ENCODE measurements at regions not wholly inside any gene's neighbourhood (a gene's known extent, or its start where the extent isn't known, plus 50 kb on each side); places are given as distances from the start of the nearest gene placed in this dataset.

DNA sequence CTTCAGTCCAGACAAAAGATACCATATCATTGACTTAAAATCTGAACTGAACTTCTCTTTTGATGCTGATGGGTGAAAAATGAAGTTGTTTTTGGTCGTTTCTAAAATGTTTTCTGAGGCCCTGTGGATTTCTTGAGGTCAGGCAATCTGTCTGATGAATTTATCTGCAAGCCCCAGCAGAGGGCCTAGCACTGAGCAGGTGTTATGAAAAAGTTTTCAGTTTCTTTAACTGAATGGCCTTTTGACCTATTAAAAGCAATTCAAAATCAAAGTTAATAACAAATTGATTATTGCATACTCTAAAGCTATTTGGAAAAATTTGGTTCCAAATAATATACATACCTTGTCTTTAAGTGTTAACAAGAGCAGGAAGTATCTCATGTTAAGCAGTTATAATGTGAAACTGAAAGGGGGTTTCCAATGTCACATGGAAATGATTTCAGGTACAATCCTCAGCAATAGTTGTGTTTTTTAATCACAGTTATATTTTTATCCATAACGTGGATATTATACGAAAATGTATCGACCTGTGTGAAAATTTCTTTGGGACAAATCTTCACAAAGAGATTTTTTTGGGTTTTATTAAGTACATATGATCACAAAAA lies 285.0 kb downstream of the SPANXN1 start:
- TF ChIP-seq, protein P1, sequence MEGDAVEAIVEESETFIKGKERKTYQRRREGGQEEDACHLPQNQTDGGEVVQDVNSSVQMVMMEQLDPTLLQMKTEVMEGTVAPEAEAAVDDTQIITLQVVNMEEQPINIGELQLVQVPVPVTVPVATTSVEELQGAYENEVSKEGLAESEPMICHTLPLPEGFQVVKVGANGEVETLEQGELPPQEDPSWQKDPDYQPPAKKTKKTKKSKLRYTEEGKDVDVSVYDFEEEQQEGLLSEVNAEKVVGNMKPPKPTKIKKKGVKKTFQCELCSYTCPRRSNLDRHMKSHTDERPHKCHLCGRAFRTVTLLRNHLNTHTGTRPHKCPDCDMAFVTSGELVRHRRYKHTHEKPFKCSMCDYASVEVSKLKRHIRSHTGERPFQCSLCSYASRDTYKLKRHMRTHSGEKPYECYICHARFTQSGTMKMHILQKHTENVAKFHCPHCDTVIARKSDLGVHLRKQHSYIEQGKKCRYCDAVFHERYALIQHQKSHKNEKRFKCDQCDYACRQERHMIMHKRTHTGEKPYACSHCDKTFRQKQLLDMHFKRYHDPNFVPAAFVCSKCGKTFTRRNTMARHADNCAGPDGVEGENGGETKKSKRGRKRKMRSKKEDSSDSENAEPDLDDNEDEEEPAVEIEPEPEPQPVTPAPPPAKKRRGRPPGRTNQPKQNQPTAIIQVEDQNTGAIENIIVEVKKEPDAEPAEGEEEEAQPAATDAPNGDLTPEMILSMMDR (IDR thresholded peaks at IDR 0.05), result no peak
- no peaks in the 10 kb centered on the region for H3K27me3 ChIP-seq
- no peaks in the 10 kb centered on the region for H3K36me3 ChIP-seq
- H3K4me1 ChIP-seq, result no peaks in the 10 kb centered on the region
- intact Hi-C loops (cut with DNase I), result no loop called here
- no peak overlapping the region for H3K4me3 ChIP-seq
- no peak for DNase-seq (ENCODE audit: low spot score in 2 of 2)
- H3K9me3 ChIP-seq, result no peaks in the 10 kb centered on the region
- H3K27ac ChIP-seq, result no peak overlapping the region

DNA sequence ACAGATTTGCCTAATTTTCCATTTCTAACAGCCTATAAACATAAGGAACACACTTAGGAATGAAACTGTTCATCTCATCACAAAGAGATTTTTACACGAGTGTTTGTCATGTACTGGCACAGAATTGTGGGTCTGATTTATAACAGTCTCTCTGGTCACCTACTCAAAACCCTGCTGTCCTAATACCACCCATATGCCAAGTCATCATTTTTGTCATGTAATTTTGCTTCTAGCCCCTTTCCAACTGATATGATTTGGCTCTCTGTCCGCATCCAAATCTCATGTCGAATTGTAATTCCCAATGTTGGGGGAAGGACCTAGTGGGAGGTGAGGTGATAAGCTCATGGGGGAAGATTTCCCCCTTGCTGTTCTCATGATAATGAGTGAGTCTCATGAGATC lies 284.1 kb upstream of the SLITRK2 start:
- no peak for DNase-seq (ENCODE audit: low spot score in 2 of 2)
- H3K4me1 ChIP-seq, result no peaks in the 10 kb centered on the region
- H3K36me3 ChIP-seq, result no peaks in the 10 kb centered on the region
- H3K4me3 ChIP-seq, result no peak overlapping the region
- no peak overlapping the region for H3K27ac ChIP-seq
- intact Hi-C loops (cut with DNase I), result no loop called here
- no peaks in the 10 kb centered on the region for H3K27me3 ChIP-seq
- TF ChIP-seq, protein P1 (IDR thresholded peaks at IDR 0.05), result no peak
- H3K9me3 ChIP-seq, result no peaks in the 10 kb centered on the region

GRCh38 chrX:145549496-145549895 lies 268.1 kb upstream of the SLITRK2 start:
- H3K9me3 ChIP-seq, result no peaks in the 10 kb centered on the region
- no peaks in the 10 kb centered on the region for H3K27me3 ChIP-seq
- TF ChIP-seq, protein P1 (IDR thresholded peaks at IDR 0.05), result no peak
- intact Hi-C loops (cut with DNase I), result no loop called here
- H3K27ac ChIP-seq, result no peak overlapping the region
- no peaks in the 10 kb centered on the region for H3K36me3 ChIP-seq
- H3K4me1 ChIP-seq, result no peaks in the 10 kb centered on the region
- H3K4me3 ChIP-seq, result no peak overlapping the region
- no peak for DNase-seq (ENCODE audit: low spot score in 2 of 2)

GRCh38 chrX:145552643-145553042 lies 265.0 kb upstream of the SLITRK2 start:
- TF ChIP-seq, protein P1 (IDR thresholded peaks at IDR 0.05), result no peak
- H3K36me3 ChIP-seq, result no peaks in the 10 kb centered on the region
- no peak overlapping the region for H3K4me3 ChIP-seq
- no peak for DNase-seq (ENCODE audit: low spot score in 2 of 2)
- H3K27me3 ChIP-seq, result no peaks in the 10 kb centered on the region
- no peak overlapping the region for H3K27ac ChIP-seq
- intact Hi-C loops (cut with DNase I), result no loop called here
- H3K9me3 ChIP-seq, result no peaks in the 10 kb centered on the region
- no peaks in the 10 kb centered on the region for H3K4me1 ChIP-seq

- TF ChIP-seq, protein P1 (IDR thresholded peaks at IDR 0.05), result no peak
- no peak overlapping the region for H3K27ac ChIP-seq
These were observed 263.9 kb upstream of the SLITRK2 start for GRCh38 chrX:145553702-145554101.

DNA sequence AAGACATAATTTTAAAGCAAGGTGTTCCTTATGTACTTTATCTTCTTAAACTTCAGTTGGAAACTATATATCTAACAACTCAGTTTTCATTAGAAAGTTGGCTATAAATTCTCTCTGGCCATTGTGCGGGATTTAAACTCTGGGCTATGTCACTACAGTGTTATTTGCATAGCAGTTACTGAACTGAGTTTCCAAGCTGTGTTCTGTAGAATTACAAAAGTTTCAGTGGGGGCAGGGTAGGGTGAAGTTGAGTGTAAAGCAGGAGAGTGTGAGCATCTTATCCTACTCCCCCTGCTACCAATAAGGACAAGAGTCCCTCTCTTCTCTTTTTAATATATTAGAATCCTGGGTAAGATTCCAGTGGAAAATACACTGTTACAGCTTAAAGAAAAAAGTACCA lies 254.5 kb upstream of the SLITRK2 start:
- H3K4me1 ChIP-seq, result no peaks in the 10 kb centered on the region
- no peaks in the 10 kb centered on the region for H3K36me3 ChIP-seq
- TF ChIP-seq, protein P1 (IDR thresholded peaks at IDR 0.05), result no peak
- no peak for DNase-seq (ENCODE audit: low spot score in 2 of 2)
- intact Hi-C loops (cut with DNase I), result no loop called here
- H3K4me3 ChIP-seq, result no peak overlapping the region
- H3K27ac ChIP-seq, result no peak overlapping the region
- H3K9me3 ChIP-seq, result no peaks in the 10 kb centered on the region
- no peaks in the 10 kb centered on the region for H3K27me3 ChIP-seq

More at GRCh38 chrX:145553702-145554101, 263.9 kb upstream of the SLITRK2 start:
- DNase-seq (ENCODE audit: low spot score in 2 of 2), result no peak
- no peaks in the 10 kb centered on the region for H3K27me3 ChIP-seq
- no peak overlapping the region for H3K4me3 ChIP-seq
- H3K9me3 ChIP-seq, result no peaks in the 10 kb centered on the region
- intact Hi-C loops (cut with DNase I), result no loop called here
- H3K4me1 ChIP-seq, result no peaks in the 10 kb centered on the region
- no peaks in the 10 kb centered on the region for H3K36me3 ChIP-seq

Measured in ascending aorta (tissue), 2 donors.